ELF-1 (cell line): ENCODE measurements at regions not wholly inside any gene's neighbourhood (a gene's known extent, or its start where the extent isn't known, plus 50 kb on each side); places are given as distances from the start of the nearest gene placed in this dataset.

Experiments
- DNase-seq: peaks from one replicate; pipeline ENCODE4 v3.0.0-alpha.2; 2016; ENCODE audit warnings: low read depth, low spot score

DNA sequence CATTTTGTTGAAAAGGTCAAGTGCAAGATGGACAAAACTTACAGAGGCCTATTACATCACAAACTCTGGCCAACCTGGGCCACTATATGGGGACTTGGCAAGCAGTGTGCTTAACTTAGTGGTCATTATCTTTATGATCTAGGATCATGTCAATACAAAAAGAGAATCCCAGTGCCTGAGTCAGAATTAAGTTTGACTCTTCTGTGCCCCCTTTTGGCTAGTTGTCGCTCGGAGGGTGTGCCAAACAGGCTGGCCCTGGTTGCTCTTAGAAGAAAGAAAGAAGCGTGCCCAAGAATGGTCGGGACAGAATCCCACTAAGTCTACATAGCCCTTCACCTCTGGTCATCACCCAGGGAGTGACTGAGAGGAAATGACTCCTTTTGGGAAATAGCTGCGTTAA lies 100.1 kb downstream of the EIF4E start:
- peak; percentile 31 for DNase-seq

DNA sequence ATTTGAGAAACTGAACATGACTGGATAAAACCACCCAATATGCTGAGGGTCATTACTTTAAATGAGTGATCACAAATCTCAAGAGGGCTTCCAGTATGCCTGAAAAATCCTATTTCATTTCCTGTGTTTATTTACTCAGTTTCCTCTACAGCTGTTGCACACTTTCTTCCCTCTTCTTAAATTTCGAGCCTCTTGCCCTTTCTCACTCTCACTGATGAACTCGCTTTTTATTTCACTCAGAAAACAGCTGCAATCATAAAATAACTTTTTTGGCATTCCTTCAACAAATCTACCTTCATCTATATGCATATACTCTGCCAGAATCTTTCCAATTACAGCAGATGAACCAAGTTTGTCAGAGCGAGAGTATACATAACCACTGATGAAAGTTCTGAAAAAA lies 101.3 kb downstream of the EIF4E start:
- no peak for DNase-seq

DNA sequence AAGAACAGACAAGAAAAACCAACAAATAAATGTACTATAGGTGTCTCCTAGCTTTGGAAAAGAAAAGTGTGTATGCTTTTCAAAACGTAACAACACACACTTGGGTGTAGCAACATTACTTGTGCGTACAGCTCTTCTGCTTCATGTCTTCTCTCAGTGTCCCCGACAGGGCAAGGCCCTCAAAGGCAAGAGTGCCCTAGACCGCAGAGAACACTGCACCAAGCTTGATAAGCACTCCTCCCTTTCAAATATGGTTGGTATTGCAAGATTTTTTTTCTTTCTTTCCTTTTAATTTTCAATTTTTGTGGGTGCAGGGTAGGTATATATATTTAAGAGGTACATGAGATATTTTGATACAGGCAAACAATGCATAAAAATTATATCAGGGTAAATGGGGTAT lies 106.8 kb downstream of the EIF4E start:
- no peak for DNase-seq

DNA sequence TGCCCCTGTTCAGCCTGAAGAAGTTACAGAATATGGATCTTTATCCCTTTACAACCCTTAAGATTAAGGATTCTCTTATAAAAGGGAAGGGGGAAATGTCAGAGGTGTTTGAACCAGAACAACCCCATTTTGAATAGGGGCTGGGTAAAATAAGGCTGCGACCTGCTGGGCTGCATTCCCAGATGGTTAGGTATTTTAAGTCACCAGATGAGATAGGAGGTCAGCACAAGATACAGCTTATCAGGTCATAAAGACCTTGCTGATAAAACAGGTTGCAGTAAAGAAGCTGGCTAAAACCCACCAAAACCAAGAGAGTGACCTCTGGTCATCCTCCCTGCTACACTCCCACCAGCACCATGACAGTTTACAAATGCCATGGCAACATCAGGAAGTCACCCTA lies 110.8 kb downstream of the EIF4E start:
- peak; percentile 7 for DNase-seq

DNA sequence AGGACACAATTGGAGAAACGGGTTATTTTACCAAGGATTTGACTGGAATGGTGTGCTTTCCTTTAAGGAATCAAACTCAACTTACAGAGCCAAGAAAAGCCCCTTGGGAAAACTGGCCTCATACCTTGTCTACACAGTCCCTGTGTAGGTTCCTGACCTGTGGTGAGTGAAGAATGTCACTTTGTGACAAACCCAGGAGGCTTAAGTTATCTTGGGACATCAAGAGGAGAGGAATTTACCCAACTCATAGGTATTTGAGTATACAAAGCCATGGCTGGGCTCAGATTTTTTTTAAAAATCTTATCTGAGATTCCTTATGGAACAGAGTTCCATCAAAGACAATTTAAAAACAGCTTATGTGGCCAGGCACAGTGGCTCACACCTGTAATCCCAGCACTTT lies 112.1 kb downstream of the EIF4E start:
- DNase-seq: no peak

DNA sequence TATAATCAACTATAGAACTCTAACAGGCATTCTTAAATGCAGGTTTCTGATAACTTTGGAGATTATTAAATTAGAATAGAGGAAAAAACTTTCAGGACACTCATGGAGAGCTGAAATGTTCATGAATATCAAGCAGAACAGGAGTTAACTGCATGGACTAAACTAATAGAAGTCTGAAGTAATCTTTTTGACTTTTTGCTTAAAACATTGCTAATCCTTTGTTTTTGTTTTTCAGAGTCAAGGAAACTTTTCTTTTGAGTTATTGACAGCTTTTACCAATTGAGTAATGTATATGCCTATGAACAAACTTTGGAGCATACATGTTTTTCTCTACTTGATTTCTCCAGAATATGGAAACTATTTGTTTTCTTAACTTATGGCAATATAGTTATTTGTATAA lies 112.5 kb downstream of the EIF4E start:
- no peak for DNase-seq

DNA sequence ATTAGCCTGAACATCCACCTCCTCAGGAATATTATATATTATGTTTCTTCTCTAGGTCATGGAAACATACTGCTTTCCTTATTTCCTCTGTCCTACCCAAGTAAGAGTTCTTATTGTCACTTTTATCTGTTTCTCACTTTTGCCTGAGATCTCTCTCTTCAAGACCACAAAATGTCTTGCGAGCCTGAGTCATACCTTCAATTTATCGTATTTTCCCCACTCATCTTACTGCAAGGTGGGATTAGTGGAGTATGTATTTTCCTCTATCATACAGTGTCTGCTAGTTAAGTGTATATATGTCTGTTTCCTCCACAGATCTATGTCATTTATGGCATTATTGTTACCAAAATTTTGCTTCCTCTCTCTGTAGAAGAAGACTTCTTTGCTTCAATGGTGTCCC lies 124.5 kb downstream of the EIF4E start:
- DNase-seq: no peak

DNA sequence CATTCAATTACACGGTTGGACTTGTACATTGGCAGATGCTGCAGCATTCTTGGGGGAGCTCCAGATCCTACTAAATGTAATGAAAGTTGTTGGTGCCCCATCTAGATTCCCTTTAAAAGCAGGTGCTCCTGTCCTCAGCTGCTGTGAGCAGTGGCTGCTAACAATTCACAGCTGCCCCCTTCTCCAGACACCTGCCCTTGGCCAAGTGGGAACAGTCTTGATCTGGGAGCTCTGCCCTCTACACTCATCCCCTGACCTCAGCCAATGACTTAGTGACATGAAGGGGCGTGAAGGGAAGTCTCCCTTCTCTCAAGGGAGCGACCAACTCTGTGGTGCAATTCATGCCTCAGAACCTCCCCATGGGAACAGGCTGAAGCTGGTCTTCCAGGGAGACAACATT lies 125.7 kb downstream of the EIF4E start:
- DNase-seq: no peak

DNA sequence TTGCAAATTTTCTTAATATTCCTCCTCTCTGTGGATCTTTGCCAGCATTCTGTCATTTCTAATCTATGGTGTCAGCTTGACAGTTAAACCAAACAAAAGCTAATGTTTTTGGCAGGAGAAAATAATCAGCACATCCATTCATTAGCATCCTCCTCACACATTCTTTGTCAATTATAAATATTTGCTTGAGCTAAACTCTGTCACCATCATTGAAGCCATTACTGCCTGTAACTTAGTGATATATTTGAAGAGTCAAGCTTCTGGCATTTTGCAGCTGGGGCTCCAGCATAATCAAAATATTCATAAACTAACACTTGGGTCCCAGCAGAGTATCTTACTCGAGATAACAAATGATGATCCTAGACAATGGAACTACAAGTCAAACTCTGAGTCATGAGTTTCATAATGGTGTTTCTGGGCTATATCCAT lies 126.1 kb downstream of the EIF4E start:
- no peak for DNase-seq

DNA sequence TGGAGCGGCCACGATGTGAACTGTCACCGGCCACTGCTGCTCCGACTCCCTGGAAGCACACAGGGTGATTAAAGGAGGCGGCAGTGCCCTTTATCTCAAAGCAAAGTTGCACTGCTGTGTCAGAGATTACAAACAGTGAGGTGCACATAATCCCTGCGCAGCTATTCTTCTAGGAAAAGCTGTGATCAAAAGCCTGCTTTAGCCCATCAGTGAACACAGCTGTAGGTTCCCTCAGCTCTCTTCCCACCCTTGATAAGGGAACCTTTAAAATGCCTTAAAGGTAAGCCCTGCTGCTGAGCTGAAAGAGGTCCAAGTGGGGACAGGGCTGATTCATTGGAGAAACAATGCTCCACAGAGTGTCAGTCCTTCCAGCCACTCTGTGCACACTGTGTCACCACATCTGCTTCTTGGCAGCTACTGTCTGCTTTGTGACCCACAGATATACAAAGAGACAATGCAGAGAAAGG lies 127.6 kb downstream of the EIF4E start:
- no peak for DNase-seq

DNA sequence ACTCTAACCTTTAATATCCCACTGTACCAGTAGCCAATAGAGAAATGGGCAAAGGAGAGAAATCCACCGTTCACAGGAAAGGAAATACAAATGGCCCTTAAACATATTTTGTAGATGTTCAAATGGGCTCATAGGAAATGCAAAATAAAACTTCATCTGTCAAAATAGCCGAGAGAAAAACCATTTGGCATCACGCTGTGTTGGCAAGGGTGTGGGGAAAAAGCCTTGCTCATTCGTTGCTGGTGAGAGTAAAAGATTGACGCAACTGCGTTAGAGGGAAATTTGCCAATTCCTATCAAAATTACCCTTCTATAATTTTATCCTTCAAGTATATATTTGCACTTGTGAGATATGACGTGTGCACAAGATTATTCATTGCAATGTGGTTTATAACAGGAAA lies 131.9 kb downstream of the EIF4E start:
- no peak for DNase-seq

DNA sequence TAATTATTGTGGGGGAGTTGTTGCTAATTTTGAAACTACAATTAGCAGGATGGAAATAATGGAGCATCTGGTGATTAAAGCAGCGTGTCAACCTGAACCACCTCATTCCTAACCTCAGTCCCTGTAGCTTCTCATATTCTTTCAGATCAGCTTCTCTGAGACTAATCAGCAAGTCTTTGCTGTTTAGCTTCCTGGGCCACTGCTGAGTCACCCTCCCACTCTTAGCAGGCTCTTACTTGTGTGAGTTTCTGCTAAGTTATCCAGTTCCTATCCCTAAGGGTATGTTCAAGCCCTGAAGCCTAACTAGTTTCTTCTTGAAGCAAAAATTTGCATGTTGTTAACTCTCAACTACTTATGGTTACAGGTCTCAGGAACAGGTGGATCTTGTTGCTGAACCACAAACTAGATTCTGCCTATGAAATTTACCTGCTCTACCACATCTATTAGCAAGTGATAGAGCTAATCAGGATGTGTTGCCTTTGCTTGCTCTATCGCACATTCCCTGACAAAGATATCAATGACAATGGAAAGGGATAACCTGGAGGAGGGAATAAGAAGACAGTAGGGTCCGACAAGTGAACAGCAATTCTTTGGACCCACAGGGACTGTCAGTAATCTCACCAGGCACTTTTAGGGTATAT lies 134.2 kb downstream of the EIF4E start:
- DNase-seq: peak; percentile 64

DNA sequence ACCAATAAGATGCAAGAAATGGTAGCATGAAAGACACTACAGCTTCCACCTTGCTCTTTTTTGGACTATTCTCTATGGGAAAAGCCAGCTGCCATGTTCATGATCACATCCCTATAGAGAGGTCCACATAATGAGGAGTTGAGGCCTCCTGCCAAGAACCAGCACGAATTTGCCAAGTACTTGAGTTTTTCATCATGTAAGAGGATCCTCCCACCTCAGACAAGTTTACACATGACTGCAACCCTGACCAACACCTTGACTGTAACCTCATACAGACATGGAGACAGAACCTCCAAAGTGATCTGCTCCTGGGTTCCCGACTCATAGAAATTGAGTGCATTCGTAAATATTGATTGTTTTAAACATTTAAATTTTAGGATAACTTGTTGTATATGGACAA lies 135.2 kb upstream of the TSPAN5 start:
- no peak for DNase-seq

DNA sequence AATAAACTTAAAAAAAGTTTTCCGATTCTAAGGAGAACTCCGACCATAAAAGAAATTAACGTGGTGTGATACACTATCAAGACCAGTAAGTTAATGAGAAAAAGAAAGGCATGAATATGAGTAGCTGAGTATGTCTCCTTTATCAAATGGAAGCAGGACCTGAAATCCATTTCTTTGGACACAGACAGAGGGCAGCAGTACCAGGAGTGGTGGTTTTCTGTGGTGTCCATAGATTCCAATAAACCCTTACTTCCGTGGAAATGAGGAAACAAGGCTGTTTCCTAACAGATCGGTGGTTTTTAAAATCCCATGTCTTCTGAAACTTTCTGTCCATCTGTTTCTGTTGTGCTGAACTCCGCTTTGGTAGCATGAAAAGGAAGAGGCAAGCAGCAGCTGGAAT lies 128.5 kb upstream of the TSPAN5 start:
- DNase-seq: no peak

DNA sequence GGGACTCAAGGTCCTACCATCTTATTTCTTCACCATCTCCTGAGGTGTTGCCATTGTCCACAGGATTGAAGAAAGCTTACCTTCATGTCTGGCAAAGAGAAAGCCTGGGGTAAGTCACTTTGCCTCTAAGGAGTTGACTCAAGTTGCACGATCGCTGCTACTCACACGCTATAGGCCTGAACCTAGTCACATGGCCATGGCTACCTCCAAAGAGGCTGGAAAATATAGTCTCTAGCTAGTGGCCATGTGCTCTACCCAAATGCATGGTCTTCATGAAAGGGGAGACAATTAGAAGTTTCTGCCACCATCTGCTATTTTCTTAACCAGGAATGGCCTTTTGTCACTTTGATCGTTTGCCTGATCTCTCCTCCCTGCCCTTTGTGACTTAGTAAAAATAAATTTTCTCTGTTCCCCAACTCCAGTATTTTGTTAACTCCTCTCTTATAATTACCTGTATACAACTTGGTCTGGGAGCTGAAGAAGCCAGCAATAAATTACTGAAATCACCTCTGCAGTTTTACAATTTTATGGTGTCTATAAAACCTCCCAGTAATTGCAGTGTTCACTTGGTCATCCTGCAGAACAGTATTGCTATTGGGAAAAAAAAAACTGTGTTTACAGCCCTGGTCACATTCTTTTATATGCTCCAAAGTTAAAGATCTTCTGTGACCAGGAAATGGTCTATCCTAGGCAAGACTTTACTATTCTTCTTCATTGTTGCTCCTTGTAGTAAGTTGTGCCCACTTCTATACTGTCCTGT lies 126.7 kb upstream of the TSPAN5 start:
- DNase-seq: no peak

DNA sequence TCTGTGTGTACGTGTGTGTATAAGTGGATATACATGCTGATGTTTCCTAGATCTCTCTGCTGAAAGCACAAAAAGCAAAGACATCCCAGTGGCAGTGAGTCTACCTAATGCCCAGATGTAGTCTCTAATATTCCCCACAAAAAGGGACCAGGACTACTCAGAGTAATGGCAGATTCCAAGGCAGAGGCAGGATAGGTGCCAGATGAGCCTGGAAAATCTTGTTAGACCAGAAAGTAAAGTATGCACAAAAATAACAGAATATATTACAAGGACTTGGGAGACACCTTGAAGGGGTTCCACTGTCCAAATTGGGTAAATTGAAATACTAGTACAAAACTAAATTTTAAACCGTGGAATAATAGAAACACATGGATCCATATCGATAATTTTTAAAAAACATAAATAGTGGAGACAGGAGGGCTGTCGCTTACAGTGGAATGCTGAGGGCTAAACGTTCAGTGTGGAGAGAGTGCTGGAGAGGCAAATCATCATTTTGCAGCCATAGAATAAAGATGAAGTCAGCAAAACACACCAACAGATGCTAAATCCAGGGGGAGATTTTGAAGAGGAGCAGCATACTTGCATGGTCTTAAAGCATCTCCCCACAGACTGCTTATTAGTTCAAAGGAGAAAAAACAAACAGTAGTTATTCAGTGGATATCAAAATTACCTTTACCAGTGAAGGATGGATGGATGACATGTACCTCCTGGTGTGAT lies 123.4 kb upstream of the TSPAN5 start:
- no peak for DNase-seq

DNA sequence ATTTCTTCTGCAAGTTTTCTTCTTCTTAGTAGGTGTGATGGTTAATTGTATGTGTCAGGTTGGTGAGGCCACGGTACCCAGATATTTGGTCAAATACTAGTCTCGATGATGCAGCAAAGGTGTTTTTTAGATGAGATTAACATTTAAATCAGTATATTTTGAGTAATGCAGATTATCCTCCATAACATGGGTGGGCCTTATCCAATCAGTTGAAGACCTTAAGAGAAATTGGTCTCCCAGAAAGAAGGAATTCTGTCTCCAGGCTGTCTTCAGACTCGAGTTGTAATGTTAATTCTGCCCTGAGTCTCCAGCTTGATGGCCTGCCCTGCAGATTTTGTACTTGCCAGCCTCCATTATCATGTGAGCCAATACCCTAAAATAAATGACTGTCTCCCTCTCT lies 122.5 kb upstream of the TSPAN5 start:
- no peak for DNase-seq

DNA sequence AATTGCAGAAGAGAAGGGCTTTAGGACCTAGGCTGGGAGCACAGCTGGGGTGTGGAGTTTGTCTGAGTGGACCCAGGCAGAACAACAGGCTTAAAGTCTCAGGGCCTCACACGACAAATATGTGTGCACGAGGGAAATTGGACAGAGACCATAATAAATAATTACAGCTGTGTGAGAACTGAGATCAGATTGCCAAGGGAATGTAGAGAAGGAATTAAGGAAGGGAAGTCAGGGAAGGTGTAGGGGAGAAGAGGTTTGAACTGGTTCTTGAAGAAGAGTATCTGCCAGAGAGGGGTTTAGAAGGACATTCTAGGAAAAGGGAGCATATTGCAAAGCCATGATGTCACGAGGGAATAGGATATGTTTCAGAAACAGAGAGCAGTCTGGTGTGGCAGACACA lies 120.7 kb upstream of the TSPAN5 start:
- no peak for DNase-seq

DNA sequence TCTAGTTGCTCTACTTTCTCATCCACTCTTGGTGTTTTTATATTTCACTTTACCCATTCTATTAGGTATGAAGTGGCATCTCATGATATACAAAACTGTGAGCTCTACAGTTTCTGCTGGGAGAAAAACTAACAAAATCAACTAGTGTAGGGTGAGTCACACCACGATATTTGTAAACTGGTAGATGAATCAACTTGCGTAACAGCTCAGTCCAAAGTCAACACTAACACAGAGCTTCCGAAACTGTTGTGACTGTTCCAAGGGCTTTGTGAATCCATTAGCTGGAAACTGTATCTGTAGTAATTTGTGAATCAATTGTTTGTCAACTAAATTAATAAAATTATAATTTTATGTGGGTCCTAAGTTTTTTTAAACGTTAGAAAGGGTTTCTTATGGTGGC lies 119.8 kb upstream of the TSPAN5 start:
- no peak for DNase-seq

DNA sequence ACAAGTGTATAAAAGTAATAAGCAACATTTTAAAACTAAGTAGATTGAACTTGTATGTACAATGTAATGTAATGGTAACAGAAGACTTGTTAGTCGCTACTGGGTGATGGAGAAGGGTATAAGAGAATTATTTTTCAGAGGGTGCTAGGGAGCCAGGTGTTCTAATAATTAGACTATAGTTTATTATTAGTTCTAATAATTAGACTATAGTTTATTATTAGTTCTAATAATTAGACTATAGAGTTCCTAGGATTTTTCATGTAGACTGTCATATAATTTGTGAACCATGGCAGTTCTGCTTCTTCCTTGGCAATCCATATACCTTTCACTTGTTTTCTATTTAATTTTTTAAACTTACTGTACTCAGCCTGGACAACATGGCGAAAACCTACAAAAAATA lies 117.3 kb upstream of the TSPAN5 start:
- no peak for DNase-seq

DNA sequence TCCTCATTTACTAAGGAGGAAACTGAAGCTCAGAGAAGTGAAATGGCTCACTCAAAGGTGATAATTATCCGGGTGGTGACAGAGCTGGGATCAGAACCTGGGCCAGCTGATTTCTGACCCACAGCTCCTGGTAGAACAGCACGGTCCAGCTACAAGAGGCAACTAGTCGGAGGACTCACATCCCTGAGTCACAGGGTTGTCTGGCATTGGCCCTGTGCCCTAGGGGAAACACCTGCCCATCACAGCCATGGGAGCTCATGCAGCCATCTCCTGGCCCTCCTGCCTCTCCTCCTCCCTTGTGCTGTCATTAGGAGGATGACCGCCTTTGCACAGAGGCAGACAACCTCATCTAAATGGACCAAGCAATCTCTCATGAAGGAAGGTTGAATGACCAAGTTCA lies 115.2 kb upstream of the TSPAN5 start:
- no peak for DNase-seq

DNA sequence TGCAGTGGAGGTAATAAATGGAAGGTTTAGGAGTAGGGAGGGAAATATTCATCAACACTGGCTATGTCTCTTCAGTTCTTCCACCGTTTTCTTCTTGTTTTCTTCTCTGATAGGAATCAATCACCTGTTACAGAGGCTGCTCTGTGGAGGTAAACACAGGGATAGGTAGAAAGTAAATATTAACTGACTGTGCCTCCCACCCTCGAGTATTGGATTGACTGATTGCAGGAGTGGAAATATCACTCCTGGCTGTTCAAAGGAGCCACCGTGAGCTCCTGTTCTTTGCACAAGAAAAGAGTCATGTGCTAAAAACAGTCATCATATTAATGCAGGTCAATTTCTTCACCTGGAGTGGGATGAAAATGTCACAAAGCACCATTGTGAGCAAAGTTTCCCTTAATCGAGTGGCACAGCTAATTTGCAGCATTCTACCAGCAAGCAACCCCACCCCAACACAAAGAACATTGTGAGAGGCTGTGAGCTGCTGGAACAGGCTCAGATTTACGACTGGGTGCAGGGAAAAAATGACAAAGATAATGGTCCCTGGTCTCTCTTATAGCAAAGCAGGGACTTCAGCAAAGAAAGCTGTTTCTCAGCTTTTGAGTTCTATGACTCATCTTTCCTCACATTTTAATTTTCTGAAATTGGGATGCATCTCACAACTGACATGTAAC lies 113.7 kb upstream of the TSPAN5 start:
- no peak for DNase-seq
